GM23338 (cell line): ENCODE measurements at regions not wholly inside any gene's neighbourhood (a gene's known extent, or its start where the extent isn't known, plus 50 kb on each side); places are given as distances from the start of the nearest gene placed in this dataset.

ENCODE experiments used
- ATAC-seq: fragments of 200-7000 bp; cut with Tn5 transposase; 3 replicates; pipeline ENCODE4 v1.9.1; 2020
- DNase-seq: peaks from one replicate; pipeline ENCODE4 v3.0.0-alpha.2; 2015; ENCODE audit warnings: low spot score
- H2AFZ ChIP-seq: fragments of 200-600 bp; sonication (generic); 2 replicates; pipeline ENCODE4 v1.8.0; 2016; ENCODE audit warnings: antibody characterized with exemption, mild to moderate bottlenecking, moderate library complexity
- H3F3A ChIP-seq: fragments of 200-600 bp; sonication (generic); replicated peaks from 2 replicates; pipeline ENCODE4 v1.8.0; 2017; ENCODE audit warnings: antibody characterized with exemption, mixed run types, low read depth
- H3K27ac ChIP-seq: fragments of 200-600 bp; sonication (generic); 2 replicates; pipeline ENCODE4 v1.6.1; 2016; ENCODE audit warnings: low read depth
- H3K27me3 ChIP-seq: fragments of 200-600 bp; sonication (generic); 2 replicates; pipeline ENCODE4 v1.8.0; 2016; ENCODE audit warnings: mild to moderate bottlenecking, mixed run types, moderate library complexity; ENCODE audit not compliant: insufficient read depth
- H3K36me3 ChIP-seq: fragments of 200-600 bp; sonication (generic); 2 replicates; pipeline ENCODE4 v1.8.0; 2016; ENCODE audit warnings: mild to moderate bottlenecking; ENCODE audit not compliant: insufficient read depth
- H3K4me1 ChIP-seq: fragments of 200-600 bp; sonication (generic); 2 replicates; pipeline ENCODE4 v1.8.0; 2016; ENCODE audit warnings: mild to moderate bottlenecking, moderate library complexity; ENCODE audit not compliant: insufficient read depth
- H3K4me2 ChIP-seq: fragments of 200-600 bp; sonication (generic); 2 replicates; pipeline ENCODE4 v1.7.1; 2017; ENCODE audit warnings: mixed run types
- H3K4me3 ChIP-seq: fragments of 200-600 bp; sonication (generic); 2 replicates; pipeline ENCODE4 v1.6.1; 2016; ENCODE audit warnings: mixed run types
- H3K79me2 ChIP-seq: fragments of 200-600 bp; sonication (generic); replicated peaks from 2 replicates; pipeline ENCODE4 v1.8.0; 2017; ENCODE audit warnings: mild to moderate bottlenecking; ENCODE audit not compliant: insufficient read depth
- H3K9me2 ChIP-seq: fragments of 200-600 bp; sonication (generic); 2 replicates; pipeline ENCODE4 v1.8.0; 2017; ENCODE audit not compliant: insufficient read depth
- H4K20me1 ChIP-seq: fragments of 200-600 bp; sonication (generic); replicated peaks from 2 replicates; pipeline ENCODE4 v1.8.0; 2017; ENCODE audit warnings: mild to moderate bottlenecking; ENCODE audit not compliant: insufficient read depth
- H3K27ac Mint-ChIP-seq: 2 replicates; pipeline ENCODE4 v1.8.0; 2020; ENCODE audit warnings: inconsistent platforms, mild to moderate bottlenecking, moderate library complexity, mixed read lengths
- H3K27me3 Mint-ChIP-seq: 3 replicates; pipeline ENCODE4 v1.8.0; 2022; ENCODE audit warnings: low read depth, mild to moderate bottlenecking, moderate library complexity, mixed read lengths, inconsistent platforms; ENCODE audit not compliant: insufficient read depth, poor library complexity
- H3K36me3 Mint-ChIP-seq: 3 replicates; pipeline ENCODE4 v1.8.0; 2021; ENCODE audit warnings: low read depth, mild to moderate bottlenecking, inconsistent platforms, moderate library complexity, mixed read lengths
- H3K4me1 Mint-ChIP-seq: 3 replicates; pipeline ENCODE4 v1.8.0; 2020; ENCODE audit warnings: mild to moderate bottlenecking, inconsistent platforms, mixed read lengths
- H3K4me3 Mint-ChIP-seq: 3 replicates; pipeline ENCODE4 v1.8.0; 2021; ENCODE audit warnings: moderate library complexity, mild to moderate bottlenecking, inconsistent platforms, mixed read lengths
- H3K9me3 Mint-ChIP-seq: 3 replicates; pipeline ENCODE4 v1.8.0; 2020; ENCODE audit warnings: moderate library complexity, mild to moderate bottlenecking, inconsistent platforms, mixed read lengths
- CREB1 ChIP-seq: fragments of 250-450 bp; sonication (Bioruptor Pico); IDR thresholded peaks from 2 replicates; pipeline ENCODE4 v1.5.0; 2020; ENCODE audit warnings: low read depth, mild to moderate bottlenecking, moderate library complexity
- CTCF ChIP-seq, 2 experiments: fragments of 200-600 bp in 1 of 2; sonication (generic) in 1 of 2; conservative IDR thresholded peaks; 2 replicates each; pipeline versions ENCODE4 v1.5.1 to v1.6.1; 2016 to 2017; ENCODE audit warnings: antibody characterized with exemption in 2 of 2, low read depth in 2 of 2, mild to moderate bottlenecking in 2 of 2, moderate library complexity in 1 of 2
- EZH2 ChIP-seq: fragments of 200-600 bp; sonication (generic); IDR thresholded peaks from one replicate; pipeline ENCODE4 v1.8.0; 2017; ENCODE audit warnings: antibody characterized with exemption, mild to moderate bottlenecking, low read depth; ENCODE audit not compliant: unreplicated experiment
- EZH2phosphoT487 ChIP-seq: fragments of 200-600 bp; sonication (generic); IDR thresholded peaks from one replicate; pipeline ENCODE4 v1.8.1; 2018; ENCODE audit warnings: antibody characterized with exemption; ENCODE audit not compliant: unreplicated experiment
- JUNB ChIP-seq: IDR thresholded peaks from one replicate; pipeline ENCODE4 v1.6.1; 2016; ENCODE audit warnings: antibody characterized with exemption; ENCODE audit not compliant: unreplicated experiment
- NANOG ChIP-seq: IDR thresholded peaks from 2 replicates; pipeline ENCODE4 v1.6.1; 2016; ENCODE audit warnings: antibody characterized with exemption, borderline replicate concordance
- POLR2AphosphoS5 ChIP-seq: IDR thresholded peaks from 2 replicates; pipeline ENCODE4 v1.6.1; 2016; ENCODE audit warnings: antibody characterized with exemption, low read depth
- REST ChIP-seq: IDR thresholded peaks from one replicate; pipeline ENCODE4 v1.6.1; 2018; ENCODE audit warnings: antibody characterized with exemption; ENCODE audit not compliant: unreplicated experiment
- STAT1 ChIP-seq: IDR thresholded peaks from one replicate; pipeline ENCODE4 v1.6.1; 2016; ENCODE audit warnings: antibody characterized with exemption; ENCODE audit not compliant: unreplicated experiment
- ZNF114 ChIP-seq: fragments of 250-450 bp; sonication (Bioruptor Pico); IDR thresholded peaks from 2 replicates; pipeline ENCODE4 v1.5.0; 2020; ENCODE audit warnings: mild to moderate bottlenecking, moderate library complexity
- ZNF331 ChIP-seq: fragments of 250-450 bp; sonication (Bioruptor Pico); IDR thresholded peaks from 2 replicates; pipeline ENCODE4 v1.5.0; 2020; ENCODE audit warnings: low read depth, mild to moderate bottlenecking, moderate library complexity
- TF ChIP-seq, protein P1 (sequence below): fragments of 250-450 bp; sonication (Bioruptor Pico); IDR thresholded peaks from 2 replicates; pipeline ENCODE4 v1.5.0; 2020; ENCODE audit warnings: mild to moderate bottlenecking, moderate library complexity
- TF ChIP-seq, protein P2 (sequence below): IDR thresholded peaks from 2 replicates; pipeline ENCODE4 v1.6.1; 2016; ENCODE audit warnings: antibody characterized with exemption

GRCh38 chr12:116504438-116504837 lies 54.7 kb upstream of the MAP1LC3B2 start:
- Mint-ChIP-seq H3K4me1 (peaks cover 15% of the 10 kb centered on the region), H3K9me3 (no peaks in the 10 kb centered on the region), H3K36me3 (no peaks in the 10 kb centered on the region), H3K4me3 (no peak overlapping the region), H3K27ac (no peak overlapping the region), H3K27me3 (peaks cover 15% of the 10 kb centered on the region)
- no peak overlapping the region for H3K4me2 ChIP-seq
- no peaks in the 10 kb centered on the region for H3K9me2 ChIP-seq
- H4K20me1 ChIP-seq: no peaks in the 10 kb centered on the region
- H2AFZ ChIP-seq: no peak overlapping the region
- H3F3A ChIP-seq: no peaks in the 10 kb centered on the region; the same call in 1 of the 2 replicates
- DNase-seq (no peak), ATAC-seq (no peak)
- H3K79me2 ChIP-seq: no peaks in the 10 kb centered on the region
- TF ChIP-seq, protein P1, sequence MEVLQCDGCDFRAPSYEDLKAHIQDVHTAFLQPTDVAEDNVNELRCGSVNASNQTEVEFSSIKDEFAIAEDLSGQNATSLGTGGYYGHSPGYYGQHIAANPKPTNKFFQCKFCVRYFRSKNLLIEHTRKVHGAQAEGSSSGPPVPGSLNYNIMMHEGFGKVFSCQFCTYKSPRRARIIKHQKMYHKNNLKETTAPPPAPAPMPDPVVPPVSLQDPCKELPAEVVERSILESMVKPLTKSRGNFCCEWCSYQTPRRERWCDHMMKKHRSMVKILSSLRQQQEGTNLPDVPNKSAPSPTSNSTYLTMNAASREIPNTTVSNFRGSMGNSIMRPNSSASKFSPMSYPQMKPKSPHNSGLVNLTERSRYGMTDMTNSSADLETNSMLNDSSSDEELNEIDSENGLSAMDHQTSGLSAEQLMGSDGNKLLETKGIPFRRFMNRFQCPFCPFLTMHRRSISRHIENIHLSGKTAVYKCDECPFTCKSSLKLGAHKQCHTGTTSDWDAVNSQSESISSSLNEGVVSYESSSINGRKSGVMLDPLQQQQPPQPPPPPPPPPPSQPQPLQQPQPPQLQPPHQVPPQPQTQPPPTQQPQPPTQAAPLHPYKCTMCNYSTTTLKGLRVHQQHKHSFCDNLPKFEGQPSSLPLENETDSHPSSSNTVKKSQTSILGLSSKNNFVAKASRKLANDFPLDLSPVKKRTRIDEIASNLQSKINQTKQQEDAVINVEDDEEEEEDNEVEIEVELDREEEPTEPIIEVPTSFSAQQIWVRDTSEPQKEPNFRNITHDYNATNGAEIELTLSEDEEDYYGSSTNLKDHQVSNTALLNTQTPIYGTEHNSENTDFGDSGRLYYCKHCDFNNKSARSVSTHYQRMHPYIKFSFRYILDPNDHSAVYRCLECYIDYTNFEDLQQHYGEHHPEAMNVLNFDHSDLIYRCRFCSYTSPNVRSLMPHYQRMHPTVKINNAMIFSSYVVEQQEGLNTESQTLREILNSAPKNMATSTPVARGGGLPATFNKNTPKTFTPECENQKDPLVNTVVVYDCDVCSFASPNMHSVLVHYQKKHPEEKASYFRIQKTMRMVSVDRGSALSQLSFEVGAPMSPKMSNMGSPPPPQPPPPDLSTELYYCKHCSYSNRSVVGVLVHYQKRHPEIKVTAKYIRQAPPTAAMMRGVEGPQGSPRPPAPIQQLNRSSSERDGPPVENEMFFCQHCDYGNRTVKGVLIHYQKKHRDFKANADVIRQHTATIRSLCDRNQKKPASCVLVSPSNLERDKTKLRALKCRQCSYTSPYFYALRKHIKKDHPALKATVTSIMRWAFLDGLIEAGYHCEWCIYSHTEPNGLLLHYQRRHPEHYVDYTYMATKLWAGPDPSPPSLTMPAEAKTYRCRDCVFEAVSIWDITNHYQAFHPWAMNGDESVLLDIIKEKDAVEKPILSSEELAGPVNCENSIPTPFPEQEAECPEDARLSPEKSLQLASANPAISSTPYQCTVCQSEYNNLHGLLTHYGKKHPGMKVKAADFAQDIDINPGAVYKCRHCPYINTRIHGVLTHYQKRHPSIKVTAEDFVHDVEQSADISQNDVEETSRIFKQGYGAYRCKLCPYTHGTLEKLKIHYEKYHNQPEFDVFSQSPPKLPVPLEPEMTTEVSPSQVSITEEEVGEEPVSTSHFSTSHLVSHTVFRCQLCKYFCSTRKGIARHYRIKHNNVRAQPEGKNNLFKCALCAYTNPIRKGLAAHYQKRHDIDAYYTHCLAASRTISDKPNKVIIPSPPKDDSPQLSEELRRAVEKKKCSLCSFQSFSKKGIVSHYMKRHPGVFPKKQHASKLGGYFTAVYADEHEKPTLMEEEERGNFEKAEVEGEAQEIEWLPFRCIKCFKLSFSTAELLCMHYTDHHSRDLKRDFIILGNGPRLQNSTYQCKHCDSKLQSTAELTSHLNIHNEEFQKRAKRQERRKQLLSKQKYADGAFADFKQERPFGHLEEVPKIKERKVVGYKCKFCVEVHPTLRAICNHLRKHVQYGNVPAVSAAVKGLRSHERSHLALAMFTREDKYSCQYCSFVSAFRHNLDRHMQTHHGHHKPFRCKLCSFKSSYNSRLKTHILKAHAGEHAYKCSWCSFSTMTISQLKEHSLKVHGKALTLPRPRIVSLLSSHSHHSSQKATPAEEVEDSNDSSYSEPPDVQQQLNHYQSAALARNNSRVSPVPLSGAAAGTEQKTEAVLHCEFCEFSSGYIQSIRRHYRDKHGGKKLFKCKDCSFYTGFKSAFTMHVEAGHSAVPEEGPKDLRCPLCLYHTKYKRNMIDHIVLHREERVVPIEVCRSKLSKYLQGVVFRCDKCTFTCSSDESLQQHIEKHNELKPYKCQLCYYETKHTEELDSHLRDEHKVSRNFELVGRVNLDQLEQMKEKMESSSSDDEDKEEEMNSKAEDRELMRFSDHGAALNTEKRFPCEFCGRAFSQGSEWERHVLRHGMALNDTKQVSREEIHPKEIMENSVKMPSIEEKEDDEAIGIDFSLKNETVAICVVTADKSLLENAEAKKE (CRISPR knock-in tag): no peak
- TF ChIP-seq EZH2 (no peak), REST (no peak), ZNF114 (CRISPR knock-in tag) (no peak), NANOG (no peak), ZNF331 (CRISPR knock-in tag) (no peak), CREB1 (CRISPR knock-in tag) (no peak), STAT1 (no peak), JUNB (no peak), CTCF (conservative IDR thresholded peaks at IDR 0.05; ENCODE audit: low read depth in 2 of 2) (no peak), EZH2phosphoT487 (no peak), POLR2AphosphoS5 (no peak)
- TF ChIP-seq, protein P2, sequence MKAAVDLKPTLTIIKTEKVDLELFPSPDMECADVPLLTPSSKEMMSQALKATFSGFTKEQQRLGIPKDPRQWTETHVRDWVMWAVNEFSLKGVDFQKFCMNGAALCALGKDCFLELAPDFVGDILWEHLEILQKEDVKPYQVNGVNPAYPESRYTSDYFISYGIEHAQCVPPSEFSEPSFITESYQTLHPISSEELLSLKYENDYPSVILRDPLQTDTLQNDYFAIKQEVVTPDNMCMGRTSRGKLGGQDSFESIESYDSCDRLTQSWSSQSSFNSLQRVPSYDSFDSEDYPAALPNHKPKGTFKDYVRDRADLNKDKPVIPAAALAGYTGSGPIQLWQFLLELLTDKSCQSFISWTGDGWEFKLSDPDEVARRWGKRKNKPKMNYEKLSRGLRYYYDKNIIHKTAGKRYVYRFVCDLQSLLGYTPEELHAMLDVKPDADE: no peak
- H3K27ac ChIP-seq: no peak overlapping the region
- no peaks in the 10 kb centered on the region for H3K36me3 ChIP-seq
- H3K4me3 ChIP-seq: no peak overlapping the region
- H3K27me3 ChIP-seq: peaks cover 8% of the 10 kb centered on the region; the same call in 1 of the 2 replicates
- peaks cover 7% of the 10 kb centered on the region; the same call in 1 of the 2 replicates for H3K4me1 ChIP-seq
